ENCODE measurements at regions not wholly inside any gene's neighbourhood (a gene's known extent, or its start where the extent isn't known, plus 50 kb on each side); places are given as distances from the start of the nearest gene placed in this dataset.

DNA sequence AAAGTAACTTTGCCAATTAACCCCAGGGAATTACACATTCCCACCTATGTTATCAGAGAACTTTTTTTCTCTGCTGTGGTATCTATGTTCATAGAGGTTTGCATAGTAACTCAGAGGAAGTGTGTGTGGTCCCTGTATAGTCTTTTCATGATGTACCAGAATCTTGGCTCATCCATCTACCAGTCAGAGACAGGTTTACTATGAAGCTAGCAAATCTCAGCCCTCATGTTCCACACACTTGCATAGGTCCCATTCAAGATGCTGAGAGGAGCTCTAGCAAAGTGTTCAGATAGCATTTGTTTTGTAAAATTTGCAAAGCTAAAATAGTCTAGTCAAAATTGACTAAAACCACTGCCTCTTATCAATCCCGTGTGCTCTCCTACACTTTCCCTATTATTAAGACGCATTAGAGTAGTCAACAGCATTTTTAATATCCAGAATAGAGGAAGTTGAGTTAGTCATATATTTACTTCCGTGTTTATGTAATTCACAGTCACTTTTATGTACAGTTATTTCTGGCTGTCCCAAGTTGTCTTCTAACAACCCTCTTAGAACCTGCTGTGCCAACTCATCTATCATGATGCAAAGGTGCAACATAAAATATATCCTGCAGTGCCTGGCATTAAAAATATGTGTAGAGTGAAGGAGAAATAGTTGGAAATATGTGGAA lies 184.2 kb downstream of the FAM76B start:
- no peak for TF ChIP-seq MXI1 (IDR thresholded peaks at IDR 0.05; ENCODE audit: low read depth, low read length)
- TF ChIP-seq, protein P1, sequence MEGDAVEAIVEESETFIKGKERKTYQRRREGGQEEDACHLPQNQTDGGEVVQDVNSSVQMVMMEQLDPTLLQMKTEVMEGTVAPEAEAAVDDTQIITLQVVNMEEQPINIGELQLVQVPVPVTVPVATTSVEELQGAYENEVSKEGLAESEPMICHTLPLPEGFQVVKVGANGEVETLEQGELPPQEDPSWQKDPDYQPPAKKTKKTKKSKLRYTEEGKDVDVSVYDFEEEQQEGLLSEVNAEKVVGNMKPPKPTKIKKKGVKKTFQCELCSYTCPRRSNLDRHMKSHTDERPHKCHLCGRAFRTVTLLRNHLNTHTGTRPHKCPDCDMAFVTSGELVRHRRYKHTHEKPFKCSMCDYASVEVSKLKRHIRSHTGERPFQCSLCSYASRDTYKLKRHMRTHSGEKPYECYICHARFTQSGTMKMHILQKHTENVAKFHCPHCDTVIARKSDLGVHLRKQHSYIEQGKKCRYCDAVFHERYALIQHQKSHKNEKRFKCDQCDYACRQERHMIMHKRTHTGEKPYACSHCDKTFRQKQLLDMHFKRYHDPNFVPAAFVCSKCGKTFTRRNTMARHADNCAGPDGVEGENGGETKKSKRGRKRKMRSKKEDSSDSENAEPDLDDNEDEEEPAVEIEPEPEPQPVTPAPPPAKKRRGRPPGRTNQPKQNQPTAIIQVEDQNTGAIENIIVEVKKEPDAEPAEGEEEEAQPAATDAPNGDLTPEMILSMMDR (IDR thresholded peaks at IDR 0.05): no peak
- no peak for TF ChIP-seq SIN3A (IDR thresholded peaks at IDR 0.05; ENCODE audit: borderline replicate concordance, low read depth, low read length)
- TF ChIP-seq TAF1 (IDR thresholded peaks at IDR 0.05; ENCODE audit: borderline replicate concordance, low read depth, low read length): no peak
- TF ChIP-seq RXRA (IDR thresholded peaks at IDR 0.05; ENCODE audit: borderline replicate concordance, low read depth): no peak
- TF ChIP-seq, protein P2, sequence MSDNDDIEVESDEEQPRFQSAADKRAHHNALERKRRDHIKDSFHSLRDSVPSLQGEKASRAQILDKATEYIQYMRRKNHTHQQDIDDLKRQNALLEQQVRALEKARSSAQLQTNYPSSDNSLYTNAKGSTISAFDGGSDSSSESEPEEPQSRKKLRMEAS (IDR thresholded peaks at IDR 0.05; ENCODE audit: low read depth): no peak
- no peak for TF ChIP-seq POLR2AphosphoS5 (IDR thresholded peaks at IDR 0.05; ENCODE audit: low read depth, low read length)
- no peak for TF ChIP-seq JUND (IDR thresholded peaks at IDR 0.05)
- TF ChIP-seq GATA2 (CRISPR knock-in tag; IDR thresholded peaks at IDR 0.05): no peak
- no peak for TF ChIP-seq TEAD4 (IDR thresholded peaks at IDR 0.05; ENCODE audit: borderline replicate concordance, insufficient read depth)
- no peak for TF ChIP-seq YY1 (IDR thresholded peaks at IDR 0.05; ENCODE audit: low read depth)
- no peak for TF ChIP-seq SMC3 (IDR thresholded peaks at IDR 0.05; ENCODE audit: low read depth, low read length)
- TF ChIP-seq, protein P3, sequence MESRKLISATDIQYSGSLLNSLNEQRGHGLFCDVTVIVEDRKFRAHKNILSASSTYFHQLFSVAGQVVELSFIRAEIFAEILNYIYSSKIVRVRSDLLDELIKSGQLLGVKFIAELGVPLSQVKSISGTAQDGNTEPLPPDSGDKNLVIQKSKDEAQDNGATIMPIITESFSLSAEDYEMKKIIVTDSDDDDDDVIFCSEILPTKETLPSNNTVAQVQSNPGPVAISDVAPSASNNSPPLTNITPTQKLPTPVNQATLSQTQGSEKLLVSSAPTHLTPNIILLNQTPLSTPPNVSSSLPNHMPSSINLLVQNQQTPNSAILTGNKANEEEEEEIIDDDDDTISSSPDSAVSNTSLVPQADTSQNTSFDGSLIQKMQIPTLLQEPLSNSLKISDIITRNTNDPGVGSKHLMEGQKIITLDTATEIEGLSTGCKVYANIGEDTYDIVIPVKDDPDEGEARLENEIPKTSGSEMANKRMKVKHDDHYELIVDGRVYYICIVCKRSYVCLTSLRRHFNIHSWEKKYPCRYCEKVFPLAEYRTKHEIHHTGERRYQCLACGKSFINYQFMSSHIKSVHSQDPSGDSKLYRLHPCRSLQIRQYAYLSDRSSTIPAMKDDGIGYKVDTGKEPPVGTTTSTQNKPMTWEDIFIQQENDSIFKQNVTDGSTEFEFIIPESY (IDR thresholded peaks at IDR 0.05; ENCODE audit: borderline replicate concordance, low read depth): no peak
